Peyer's patch (tissue), 4 donors: ENCODE measurements at regions not wholly inside any gene's neighbourhood (a gene's known extent, or its start where the extent isn't known, plus 50 kb on each side); places are given as distances from the start of the nearest gene placed in this dataset.

ENCODE experiments used
- CTCF ChIP-seq, 6 experiments: fragments of 450-650 bp in 4 of 6; fragments of 200-600 bp in 2 of 6; sonication (generic) in 1 of 6; IDR thresholded peaks; one replicate each; pipeline ENCODE4 v1.5.1; 2017 to 2019; ENCODE audit warnings: antibody characterized with exemption in 6 of 6, mild to moderate bottlenecking in 3 of 6, moderate library complexity in 1 of 6
- POLR2A ChIP-seq, 2 donors: fragments of 450-650 bp; IDR thresholded peaks; one replicate each; pipeline ENCODE4 v1.5.1; 2017; ENCODE audit warnings: antibody characterized with exemption in 2 of 2, mild to moderate bottlenecking in 2 of 2, moderate library complexity in 2 of 2

GRCh38 chr4:188423039-188423438 lies 283.8 kb downstream of the TRIML1 start:
- no peak for TF ChIP-seq POLR2A (IDR thresholded peaks at IDR 0.05)
- TF ChIP-seq CTCF (IDR thresholded peaks at IDR 0.05), result no peak
